ENCODE measurements at regions not wholly inside any gene's neighbourhood (a gene's known extent, or its start where the extent isn't known, plus 50 kb on each side); places are given as distances from the start of the nearest gene placed in this dataset.

- TF ChIP-seq MAX (IDR thresholded peaks at IDR 0.05; ENCODE audit: low read depth, low read length), result no peak
- TF ChIP-seq CTCF (IDR thresholded peaks at IDR 0.05; ENCODE audit: low read depth, low read length), result no peak
Measured at GRCh38 chr1:105626276-105626987, 1430.0 kb upstream of the PRMT6 start.
